GM10248 (cell line): ENCODE measurements at regions not wholly inside any gene's neighbourhood (a gene's known extent, or its start where the extent isn't known, plus 50 kb on each side); places are given as distances from the start of the nearest gene placed in this dataset.

Experiments used
- CTCF ChIA-PET: fragments of 300-600 bp; sonication (Branson Sonifier 250); formaldehyde crosslinking; extraction: SDS; loops from one replicate; lab custom pipeline; 2021; ENCODE audit warnings: antibody characterized with exemption; lab: Yijun Ruan, JAX
- POLR2A ChIA-PET: fragments of 350-650 bp; sonication (Branson Sonifier 250); formaldehyde crosslinking; extraction: SDS; loops from one replicate; lab custom pipeline; 2020; ENCODE audit warnings: antibody characterized with exemption; lab: Yijun Ruan, JAX
- DNase-seq: peaks from one replicate; pipeline ENCODE4 v3.0.0; 2012; ENCODE audit errors: extremely low spot score
- TF ChIP-seq, protein P1 (sequence below): IDR thresholded peaks from 2 replicates; pipeline ENCODE4 v1.5.1; 2012; ENCODE audit warnings: mild to moderate bottlenecking, low read depth; ENCODE audit errors: extremely low read depth, missing control alignments, control extremely low read depth

DNA sequence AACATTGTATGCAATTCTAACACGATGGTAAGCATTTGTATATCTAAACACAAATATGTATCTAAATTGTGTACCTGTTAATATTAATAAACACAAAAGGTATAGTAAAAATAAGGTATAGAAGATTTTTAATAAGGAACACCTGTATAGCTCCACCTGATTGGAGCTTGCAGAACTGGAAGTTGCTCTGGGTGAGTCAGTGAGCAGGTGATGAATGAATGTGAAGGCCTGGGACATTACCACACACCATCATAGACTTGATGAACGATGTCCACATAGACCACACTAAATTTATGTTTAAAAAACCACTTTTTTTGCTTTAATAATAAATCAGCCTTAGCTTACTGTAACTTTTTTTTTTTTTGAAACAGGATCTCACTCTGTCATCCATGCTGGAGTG, 97.6 kb upstream of the CLMP start:
- ChIA-PET POLR2A (no interaction called here), CTCF (interaction anchor here (1.4 to 3.6 kb wide), 2 partner anchors 16 to 45 kb away, joined by 8 to 9 read pairs; no protein-coding TSS in a partner anchor)
- TF ChIP-seq, protein P1, sequence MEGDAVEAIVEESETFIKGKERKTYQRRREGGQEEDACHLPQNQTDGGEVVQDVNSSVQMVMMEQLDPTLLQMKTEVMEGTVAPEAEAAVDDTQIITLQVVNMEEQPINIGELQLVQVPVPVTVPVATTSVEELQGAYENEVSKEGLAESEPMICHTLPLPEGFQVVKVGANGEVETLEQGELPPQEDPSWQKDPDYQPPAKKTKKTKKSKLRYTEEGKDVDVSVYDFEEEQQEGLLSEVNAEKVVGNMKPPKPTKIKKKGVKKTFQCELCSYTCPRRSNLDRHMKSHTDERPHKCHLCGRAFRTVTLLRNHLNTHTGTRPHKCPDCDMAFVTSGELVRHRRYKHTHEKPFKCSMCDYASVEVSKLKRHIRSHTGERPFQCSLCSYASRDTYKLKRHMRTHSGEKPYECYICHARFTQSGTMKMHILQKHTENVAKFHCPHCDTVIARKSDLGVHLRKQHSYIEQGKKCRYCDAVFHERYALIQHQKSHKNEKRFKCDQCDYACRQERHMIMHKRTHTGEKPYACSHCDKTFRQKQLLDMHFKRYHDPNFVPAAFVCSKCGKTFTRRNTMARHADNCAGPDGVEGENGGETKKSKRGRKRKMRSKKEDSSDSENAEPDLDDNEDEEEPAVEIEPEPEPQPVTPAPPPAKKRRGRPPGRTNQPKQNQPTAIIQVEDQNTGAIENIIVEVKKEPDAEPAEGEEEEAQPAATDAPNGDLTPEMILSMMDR, result no peak
- no peak for DNase-seq

DNA sequence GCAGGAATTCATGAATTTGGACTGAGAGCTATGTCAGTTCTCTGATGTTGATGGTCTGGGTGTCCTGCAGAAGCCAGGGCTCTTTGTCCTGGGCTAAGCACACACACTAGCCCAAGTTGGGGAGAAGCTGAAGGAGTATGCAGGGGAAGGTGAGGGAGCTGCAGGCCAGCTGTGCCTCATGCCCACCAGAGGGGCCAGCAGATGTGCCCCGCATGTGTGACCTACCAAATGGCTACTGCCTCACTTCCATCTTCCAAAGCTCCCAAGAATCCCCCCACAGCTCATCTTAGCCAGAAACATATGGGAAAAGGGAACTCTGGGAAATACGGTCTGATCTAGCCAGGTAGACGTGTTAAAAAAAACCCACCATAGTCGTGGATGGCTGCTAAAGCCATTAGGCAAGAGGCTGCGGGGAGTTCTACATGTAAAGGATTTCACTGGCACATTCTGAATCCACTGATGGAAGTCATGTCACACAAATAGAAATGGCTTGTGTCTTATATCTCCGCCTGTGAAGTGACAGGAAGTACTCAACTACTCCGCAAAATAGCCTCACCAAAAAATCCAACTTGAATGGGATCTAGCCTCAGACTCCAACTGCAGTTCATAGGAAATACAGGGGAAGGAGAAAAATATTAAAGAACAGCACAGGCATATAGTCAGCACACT, 96.3 kb upstream of the CLMP start:
- DNase-seq, result no peak
- CTCF ChIA-PET, result interaction anchor here (0.9 to 3.6 kb wide), 3 partner anchors 8 to 17 kb away, joined by 3 to 9 read pairs (median 4); no protein-coding TSS in a partner anchor
- TF ChIP-seq, protein P1, result no peak
- POLR2A ChIA-PET, result no interaction called here

DNA sequence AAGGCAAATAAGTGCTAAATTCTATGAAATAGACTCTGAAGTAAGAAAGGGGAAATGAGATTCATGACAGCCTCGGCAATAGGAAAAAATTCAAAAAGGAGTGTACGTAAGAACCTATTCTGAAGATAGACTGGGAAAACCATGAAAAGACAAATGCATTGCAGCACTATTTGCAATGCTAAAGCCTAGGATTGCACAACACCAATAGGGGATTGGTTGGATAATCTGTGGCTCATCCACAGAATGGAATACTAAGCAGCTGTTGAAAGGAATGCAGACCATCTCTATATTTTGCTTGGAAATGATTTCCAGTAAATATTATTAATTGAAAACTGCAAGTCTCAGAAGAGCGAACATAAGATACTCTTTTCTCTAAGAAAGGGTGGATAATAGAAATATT, 91.7 kb upstream of the CLMP start:
- TF ChIP-seq, protein P1, result no peak
- POLR2A ChIA-PET, result no interaction called here
- CTCF ChIA-PET, result interaction anchor here (0.8 kb wide), 1 partner anchor 40 kb away, joined by 3 read pairs; no protein-coding TSS in a partner anchor
- DNase-seq, result no peak

DNA sequence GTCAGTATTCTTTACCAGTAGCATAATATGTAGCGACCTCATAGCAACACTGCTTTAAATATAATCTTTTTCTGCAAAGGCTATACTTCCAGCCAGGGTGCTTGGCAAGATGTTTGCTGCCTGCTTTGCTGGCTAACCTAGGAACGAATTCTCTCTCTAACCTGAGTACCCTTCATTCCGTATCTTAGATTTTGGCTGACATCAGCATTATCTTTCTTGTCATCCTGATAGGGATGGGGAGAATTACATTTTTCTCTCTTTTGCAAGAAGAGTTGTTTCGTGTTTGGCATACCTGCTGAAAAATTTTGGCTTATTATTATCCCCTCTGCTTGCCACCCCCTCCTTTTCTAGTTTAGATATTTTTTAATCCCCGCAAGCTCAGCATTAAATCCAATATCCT, 91.2 kb upstream of the CLMP start:
- TF ChIP-seq, protein P1, result no peak
- CTCF ChIA-PET, result no interaction called here
- POLR2A ChIA-PET, result no interaction called here
- DNase-seq, result no peak

DNA sequence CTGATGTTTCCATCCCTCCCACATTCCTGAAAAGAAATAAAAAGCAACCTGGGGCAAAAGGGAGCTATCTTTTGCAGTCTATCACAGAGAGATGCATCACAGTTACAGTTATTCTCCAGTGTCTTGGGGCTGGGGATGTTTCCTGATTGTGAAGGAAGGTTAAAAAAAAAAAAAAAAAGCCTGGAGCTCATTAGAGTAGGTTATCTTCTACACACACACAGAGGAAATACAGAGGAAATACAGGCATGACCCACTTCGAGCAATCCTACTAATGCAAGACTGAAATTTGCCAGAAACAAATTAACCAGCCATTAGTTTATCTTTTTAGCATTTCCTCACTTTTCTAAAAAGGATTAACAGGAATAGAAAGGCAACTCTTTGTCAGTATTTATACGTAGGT, 89.4 kb upstream of the CLMP start:
- POLR2A ChIA-PET, result interaction anchor here (0.5 kb wide), 1 partner anchor 222 kb away, joined by 3 read pairs; no protein-coding TSS in a partner anchor
- CTCF ChIA-PET, result interaction anchor here (1.4 to 1.7 kb wide), 2 partner anchors 23 to 32 kb away, joined by 3 to 4 read pairs; no protein-coding TSS in a partner anchor
- TF ChIP-seq, protein P1, result no peak
- no peak for DNase-seq

DNA sequence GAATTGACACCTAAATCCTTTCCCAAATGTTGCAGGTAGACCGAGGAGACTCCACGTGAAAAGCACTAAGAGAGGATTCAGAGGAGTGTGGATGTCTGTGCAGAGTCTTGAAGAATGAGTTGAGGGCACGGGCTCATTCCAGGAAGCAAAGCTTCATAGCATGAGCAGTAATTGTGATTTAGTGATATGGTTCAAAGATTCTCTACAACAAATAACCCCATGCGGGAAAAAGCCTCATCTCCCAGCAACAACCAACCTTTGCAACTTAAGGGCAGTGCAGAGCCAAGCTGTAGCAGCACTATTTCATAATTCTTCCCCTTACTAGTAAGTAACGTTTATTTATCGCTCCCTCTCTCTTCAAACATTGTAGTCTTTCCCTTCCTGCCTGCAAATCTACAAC, 87.5 kb upstream of the CLMP start:
- ChIA-PET POLR2A (no interaction called here), CTCF (interaction anchor here (1.1 to 2.2 kb wide), 3 partner anchors 15 to 26 kb away, joined by 3 to 7 read pairs (median 3); no protein-coding TSS in a partner anchor)
- DNase-seq, result no peak
- TF ChIP-seq, protein P1, result no peak
